ENCODE measurements at regions not wholly inside any gene's neighbourhood (a gene's known extent, or its start where the extent isn't known, plus 50 kb on each side); places are given as distances from the start of the nearest gene placed in this dataset.
"Not testable (repeated sequence)": the region's sequence is repeated elsewhere in the genome, so short reads cannot be mapped to it uniquely, and the experiment has no call there.

- Histone ChIP-seq H3K4me3 (no peak overlapping the region), H3K4me1 (peaks cover under 1% of the 10 kb centered on the region), H3K27me3 (no peaks in the 10 kb centered on the region), H3K27ac (no peak overlapping the region), H3K36me3 (no peaks in the 10 kb centered on the region), H3K9me3 (no peaks in the 10 kb centered on the region)
- intact Hi-C loops (cut with DNase I) = no loop called here
- DNase-seq (ENCODE audit: extremely low spot score in 2 of 2) = no peak
- TF ChIP-seq POLR2A (IDR thresholded peaks at IDR 0.05) (no peak), CTCF (IDR thresholded peaks at IDR 0.05) (no peak), POLR2AphosphoS5 (IDR thresholded peaks at IDR 0.05; ENCODE audit: insufficient read depth in 1 of 2, low read depth in 1 of 2) (no peak)
Measured at GRCh38 chr13:112172017-112172416, 105.1 kb downstream of the SOX1 start.

GRCh38 chr13:112172641-112173251 is 105.8 kb downstream of the SOX1 start:
- DNase-seq (ENCODE audit: extremely low spot score in 2 of 2) = no peak
- Histone ChIP-seq H3K4me3 (no peak overlapping the region), H3K27ac (no peak overlapping the region), H3K9me3 (no peaks in the 10 kb centered on the region), H3K4me1 (peaks cover 6% of the 10 kb centered on the region), H3K27me3 (no peaks in the 10 kb centered on the region), H3K36me3 (no peaks in the 10 kb centered on the region)
- intact Hi-C loops (cut with DNase I) = no loop called here
- TF ChIP-seq CTCF (IDR thresholded peaks at IDR 0.05) (no peak), POLR2AphosphoS5 (IDR thresholded peaks at IDR 0.05; ENCODE audit: insufficient read depth in 1 of 2, low read depth in 1 of 2) (no peak), POLR2A (IDR thresholded peaks at IDR 0.05) (no peak)

DNA sequence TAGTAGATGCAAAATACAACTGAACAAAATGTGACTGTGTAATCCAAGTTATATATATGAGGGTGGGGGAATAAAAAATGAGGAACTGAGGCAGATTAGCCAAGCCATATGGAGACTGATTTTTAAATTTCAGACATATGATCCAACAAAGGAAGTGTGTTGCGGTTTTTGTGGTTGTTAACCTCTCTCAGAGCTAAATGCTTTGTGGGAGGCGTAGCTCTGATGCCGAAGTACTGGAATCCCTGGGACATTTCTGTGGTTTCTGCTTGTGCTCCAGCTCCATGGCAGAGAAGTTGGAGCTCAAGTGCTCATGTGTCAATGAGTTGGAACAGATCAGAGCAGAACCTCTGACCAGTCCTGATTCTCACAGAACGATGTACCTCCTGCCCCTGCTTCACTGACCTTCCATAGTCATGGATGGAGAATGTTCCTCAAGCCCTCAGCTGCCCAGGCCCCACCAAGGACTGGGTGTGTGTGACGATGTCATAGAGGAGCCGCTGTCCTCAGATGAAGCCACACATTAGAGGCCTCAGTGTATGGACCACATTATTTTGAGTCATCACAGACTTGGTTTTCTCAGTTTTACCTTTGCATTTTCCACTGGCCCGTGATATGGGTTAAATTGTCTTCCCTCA is 107.6 kb downstream of the SOX1 start:
- Histone ChIP-seq H3K36me3 (no peaks in the 10 kb centered on the region), H3K9me3 (no peaks in the 10 kb centered on the region), H3K27me3 (no peaks in the 10 kb centered on the region), H3K4me1 (peaks cover 6% of the 10 kb centered on the region), H3K27ac (no peak overlapping the region), H3K4me3 (no peak overlapping the region)
- TF ChIP-seq CTCF (IDR thresholded peaks at IDR 0.05) (no peak), POLR2AphosphoS5 (IDR thresholded peaks at IDR 0.05; ENCODE audit: insufficient read depth in 1 of 2, low read depth in 1 of 2) (no peak), POLR2A (IDR thresholded peaks at IDR 0.05) (no peak)
- intact Hi-C loops (cut with DNase I) = no loop called here
- no peak for DNase-seq (ENCODE audit: extremely low spot score in 2 of 2)

- H3K9me3 ChIP-seq = no peaks in the 10 kb centered on the region
- H3K4me1 ChIP-seq = peaks cover 6% of the 10 kb centered on the region
- TF ChIP-seq POLR2A (IDR thresholded peaks at IDR 0.05) (no peak), POLR2AphosphoS5 (IDR thresholded peaks at IDR 0.05; ENCODE audit: insufficient read depth in 1 of 2, low read depth in 1 of 2) (no peak), CTCF (IDR thresholded peaks at IDR 0.05) (no peak)
- no peaks in the 10 kb centered on the region for H3K36me3 ChIP-seq
- no peak overlapping the region for H3K4me3 ChIP-seq
- H3K27me3 ChIP-seq = no peaks in the 10 kb centered on the region
- DNase-seq (ENCODE audit: extremely low spot score in 2 of 2) = no peak
- intact Hi-C loops (cut with DNase I) = no loop called here
- H3K27ac ChIP-seq = no peak overlapping the region
Measured at GRCh38 chr13:112175162-112176075, 108.5 kb downstream of the SOX1 start.

- H3K27me3 ChIP-seq; H3K27ac ChIP-seq; H3K4me1 ChIP-seq; DNase-seq (ENCODE audit: extremely low spot score in 2 of 2); H3K36me3 ChIP-seq; H3K4me3 ChIP-seq; intact Hi-C loops (cut with DNase I); H3K9me3 ChIP-seq: not testable (repeated sequence)
Measured at GRCh38 chr13:112176141-112177119, 109.5 kb downstream of the SOX1 start.
